ENCODE measurements at regions not wholly inside any gene's neighbourhood (a gene's known extent, or its start where the extent isn't known, plus 50 kb on each side); places are given as distances from the start of the nearest gene placed in this dataset.

DNA sequence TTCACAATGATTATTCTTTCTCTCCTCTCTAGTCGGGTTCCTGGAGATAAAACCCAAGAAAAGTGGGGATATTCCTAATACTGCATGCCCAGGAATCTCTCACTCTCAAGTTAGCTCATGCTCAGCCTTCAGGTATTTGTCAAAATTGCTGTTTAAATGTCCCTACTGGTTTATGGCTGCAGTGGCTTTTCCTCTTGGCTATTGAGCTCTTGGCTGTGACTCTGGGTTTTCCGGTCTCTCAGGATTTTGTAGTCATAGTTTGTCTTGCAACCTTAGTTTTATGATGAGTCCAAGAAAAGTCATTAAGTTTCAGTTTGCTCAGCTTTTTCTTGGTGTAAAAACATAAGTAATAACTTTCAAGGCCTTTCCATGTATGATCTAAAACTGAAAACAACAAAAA, 820.7 kb upstream of the HS6ST1 start:
- no peak overlapping the region for H3K27ac Mint-ChIP-seq
- H3K9me3 Mint-ChIP-seq: peaks cover 0 to 10% (median 0%) of the 10 kb centered on the region in 6 donors
- H3K36me3 Mint-ChIP-seq: no peaks in the 10 kb centered on the region
- DNase-seq: no peak
- no peak overlapping the region for H3K4me3 Mint-ChIP-seq
- H3K27me3 Mint-ChIP-seq (ENCODE audit: low read depth in 3 of 3): peaks cover 0 to 2% (median 0%) of the 10 kb centered on the region in 3 donors
- H3K4me1 Mint-ChIP-seq: no peaks in the 10 kb centered on the region

DNA sequence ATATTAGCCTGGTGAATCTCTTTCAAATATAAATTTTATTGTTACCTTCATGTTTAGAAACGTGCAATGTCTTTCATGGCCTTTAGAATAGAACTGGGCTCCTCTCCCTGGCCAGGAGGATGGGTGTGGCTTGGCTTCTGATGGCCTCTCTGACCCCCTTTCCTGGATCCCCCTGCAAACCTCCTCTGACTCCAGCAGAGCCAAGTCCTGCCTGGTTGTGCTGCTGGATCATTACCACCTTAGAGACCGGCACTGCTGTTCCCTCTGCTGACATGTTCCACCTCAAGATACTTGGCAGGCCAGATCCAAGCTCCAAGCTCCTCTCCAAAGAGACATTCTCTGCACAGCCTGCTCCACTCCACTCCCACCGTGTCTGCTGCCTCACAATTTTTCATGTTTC, 823.8 kb upstream of the HS6ST1 start:
- Mint-ChIP-seq H3K36me3 (no peaks in the 10 kb centered on the region), H3K4me3 (no peak overlapping the region), H3K4me1 (no peaks in the 10 kb centered on the region), H3K9me3 (peaks cover 0 to 10% (median 2%) of the 10 kb centered on the region in 6 donors), H3K27me3 (ENCODE audit: low read depth in 3 of 3) (peaks cover 0 to 4% (median 3%) of the 10 kb centered on the region in 3 donors), H3K27ac (no peak overlapping the region)
- no peak for DNase-seq

DNA sequence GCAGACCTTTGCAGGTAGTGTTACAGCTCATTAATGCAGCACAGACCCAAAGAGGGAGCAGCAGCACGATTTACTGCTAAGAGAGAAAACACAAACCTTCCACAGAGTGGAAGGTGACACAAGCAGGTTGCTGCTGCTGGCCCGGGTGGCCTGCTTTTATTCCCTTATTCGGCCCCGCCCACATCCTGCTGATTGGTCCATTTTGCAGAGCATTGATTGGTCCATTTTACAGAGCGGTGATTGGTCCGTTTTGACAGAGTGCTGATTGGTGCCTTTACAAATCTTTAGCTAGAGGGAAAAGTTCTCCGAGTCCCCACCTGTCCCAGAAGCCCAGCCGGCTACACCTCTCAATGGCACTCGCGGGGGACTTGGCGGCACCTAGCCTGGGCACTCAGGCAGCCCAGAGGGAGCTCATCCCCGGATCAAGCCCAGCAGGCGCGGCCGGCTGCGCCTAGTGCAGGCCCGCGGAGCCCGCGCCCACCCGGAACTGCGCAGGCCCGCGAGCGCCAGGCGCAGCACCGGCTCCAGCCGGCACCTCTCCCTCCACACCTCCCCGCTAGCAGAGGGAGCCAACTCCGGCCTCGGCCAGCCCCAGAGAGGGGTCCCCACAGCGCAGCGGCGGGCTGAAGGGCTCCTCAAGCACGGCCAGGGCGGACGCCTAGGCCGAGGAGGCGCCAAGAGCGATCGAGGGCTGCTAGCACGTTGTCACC, 825.6 kb upstream of the HS6ST1 start:
- H3K27me3 Mint-ChIP-seq (ENCODE audit: low read depth in 3 of 3): peaks cover 0 to 4% (median 3%) of the 10 kb centered on the region in 3 donors
- no peak for DNase-seq
- no peaks in the 10 kb centered on the region for H3K4me1 Mint-ChIP-seq
- no peak overlapping the region for H3K27ac Mint-ChIP-seq
- no peaks in the 10 kb centered on the region for H3K36me3 Mint-ChIP-seq
- no peak overlapping the region for H3K4me3 Mint-ChIP-seq
- H3K9me3 Mint-ChIP-seq: peaks cover 0 to 10% (median 2%) of the 10 kb centered on the region in 6 donors

DNA sequence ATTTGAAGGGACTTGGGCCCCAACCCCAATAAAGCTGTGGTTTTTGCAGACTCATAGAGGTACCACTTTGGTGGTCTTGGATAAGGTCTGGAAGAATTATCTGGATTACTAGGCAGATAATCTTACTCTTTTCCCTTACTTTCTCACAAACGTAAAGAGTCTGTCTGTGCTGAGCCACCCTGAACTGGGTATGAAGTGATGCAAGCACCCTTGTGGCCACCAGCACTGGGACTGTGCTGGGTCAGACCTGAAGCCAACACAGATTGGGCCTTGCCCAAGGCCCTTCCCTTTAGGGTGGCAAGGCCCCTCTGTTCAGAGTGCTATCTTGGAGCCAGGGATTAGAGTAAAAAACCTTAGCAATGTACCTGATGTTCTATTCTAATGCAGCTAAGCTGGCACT, 827.0 kb upstream of the RAB6C start:
- no peak for DNase-seq
- Mint-ChIP-seq H3K4me1 (no peaks in the 10 kb centered on the region), H3K9me3 (peaks cover 0 to 14% (median 7%) of the 10 kb centered on the region in 6 donors), H3K4me3 (no peak overlapping the region), H3K27me3 (ENCODE audit: low read depth in 3 of 3) (peaks cover 0 to 2% (median 0%) of the 10 kb centered on the region in 3 donors), H3K27ac (no peak overlapping the region), H3K36me3 (no peaks in the 10 kb centered on the region)

DNA sequence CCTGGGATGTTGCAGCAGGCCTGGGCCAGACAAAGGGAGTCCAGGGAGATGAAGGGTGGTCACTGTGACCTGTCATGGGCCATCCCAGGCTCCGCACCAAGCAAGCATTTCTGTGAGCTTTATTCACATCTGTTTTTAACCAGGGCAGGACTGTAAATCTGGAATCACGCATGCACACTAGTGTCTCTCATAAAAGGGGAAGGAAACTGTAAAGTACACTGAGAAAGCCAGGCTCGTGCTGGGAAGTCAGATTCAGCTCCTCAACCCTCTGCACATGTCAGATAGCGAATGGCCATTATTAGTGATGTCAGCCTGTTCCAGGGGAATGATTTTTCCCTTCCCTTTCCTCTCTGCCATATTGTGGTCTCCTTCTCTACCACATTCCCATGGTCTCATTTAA, 818.6 kb upstream of the RAB6C start:
- Mint-ChIP-seq H3K4me1 (no peaks in the 10 kb centered on the region), H3K4me3 (no peak overlapping the region), H3K9me3 (peaks cover 0 to 14% (median under 1%) of the 10 kb centered on the region in 6 donors), H3K27ac (no peak overlapping the region), H3K36me3 (no peaks in the 10 kb centered on the region), H3K27me3 (ENCODE audit: low read depth in 3 of 3) (peaks cover 0 to 3% (median 0%) of the 10 kb centered on the region in 3 donors)
- DNase-seq: no peak

DNA sequence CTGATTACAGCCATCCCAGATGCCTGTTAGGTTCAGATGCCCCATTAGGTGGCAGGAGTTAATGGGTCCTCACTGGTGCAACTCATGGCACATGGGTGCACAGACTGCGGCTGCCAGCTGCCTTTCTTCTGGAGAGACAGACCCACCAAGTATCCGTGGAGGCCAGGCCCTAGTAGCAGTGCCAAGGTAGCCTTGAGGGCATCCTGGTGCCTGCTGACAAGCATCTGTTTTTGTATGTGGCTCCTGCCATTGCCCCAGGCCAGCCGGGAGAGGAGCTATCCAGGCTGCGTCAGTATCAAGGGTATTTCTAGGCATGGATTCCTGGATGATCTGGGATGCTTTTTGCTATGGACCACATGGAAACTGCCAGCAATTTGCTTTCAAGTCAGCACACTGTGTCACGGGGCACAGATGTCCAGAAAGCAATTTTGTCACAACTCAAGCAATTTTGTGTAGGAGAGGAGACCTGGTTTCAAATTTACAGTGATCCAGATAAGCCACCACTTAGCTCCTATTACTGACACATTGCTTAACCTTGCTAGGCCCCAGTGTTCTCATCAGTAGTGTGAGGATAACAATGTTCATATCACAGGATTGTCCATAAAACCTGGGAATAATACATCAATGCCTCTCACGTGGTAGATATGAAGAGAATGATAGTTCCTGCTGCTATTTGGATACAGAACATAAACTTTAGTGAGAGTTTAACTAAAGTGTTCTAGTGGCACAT, 815.1 kb upstream of the RAB6C start:
- Mint-ChIP-seq H3K36me3 (no peaks in the 10 kb centered on the region), H3K4me3 (no peak overlapping the region), H3K27ac (no peak overlapping the region), H3K4me1 (no peaks in the 10 kb centered on the region), H3K9me3 (peaks cover 0 to 4% (median 0%) of the 10 kb centered on the region in 6 donors), H3K27me3 (ENCODE audit: low read depth in 3 of 3) (peaks cover 0 to 4% (median 0%) of the 10 kb centered on the region in 3 donors)
- DNase-seq: no peak

DNA sequence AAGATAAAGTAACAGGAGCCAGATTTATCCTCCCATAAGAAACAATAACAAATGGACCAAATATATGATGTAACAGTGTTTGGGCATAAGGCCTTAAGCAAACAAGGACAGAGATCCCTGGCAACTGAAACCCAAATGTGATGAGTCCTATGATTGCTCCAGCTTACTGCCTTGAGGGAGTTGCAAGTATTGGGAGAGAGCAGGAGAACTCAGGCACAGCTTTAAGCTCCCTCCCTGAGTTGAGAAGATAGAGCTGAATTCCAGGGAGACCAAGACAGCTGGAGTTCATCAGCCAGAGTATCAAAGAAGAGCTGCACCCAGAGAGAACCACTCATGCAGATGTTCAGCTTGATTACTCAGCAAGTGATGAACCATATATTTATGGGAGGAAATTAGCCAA, 814.5 kb upstream of the RAB6C start:
- H3K27ac Mint-ChIP-seq: no peak overlapping the region
- DNase-seq: no peak

DNA sequence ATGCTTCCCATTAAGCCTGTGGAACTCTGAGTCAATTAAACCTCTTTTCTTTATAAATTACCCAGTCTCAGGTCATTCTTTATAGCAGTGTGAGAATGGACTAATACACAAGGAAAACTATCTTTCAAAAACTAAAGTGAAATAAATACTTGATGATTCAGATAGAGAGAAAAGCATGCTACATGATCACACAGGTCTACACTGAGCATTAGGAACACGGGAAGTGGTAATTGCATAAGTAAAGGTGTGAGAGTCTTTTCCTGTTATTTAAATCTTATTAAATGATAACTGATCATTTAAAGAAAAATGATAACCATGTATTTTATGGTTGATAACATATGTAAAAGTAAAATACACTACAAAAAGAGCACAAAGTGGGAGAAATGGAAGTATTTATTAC, 812.0 kb upstream of the RAB6C start:
- DNase-seq: no peak
- H3K4me3 Mint-ChIP-seq: no peak overlapping the region
- no peak overlapping the region for H3K27ac Mint-ChIP-seq
- H3K27me3 Mint-ChIP-seq (ENCODE audit: low read depth in 3 of 3): peaks cover 0 to 5% (median 0%) of the 10 kb centered on the region in 3 donors
- H3K36me3 Mint-ChIP-seq: no peaks in the 10 kb centered on the region
- H3K4me1 Mint-ChIP-seq: no peaks in the 10 kb centered on the region
- H3K9me3 Mint-ChIP-seq: peaks cover 0 to 5% (median 0%) of the 10 kb centered on the region in 6 donors

More for the DNA sequence above, 814.5 kb upstream of the RAB6C start:
- Mint-ChIP-seq H3K4me3 (no peak overlapping the region), H3K27me3 (ENCODE audit: low read depth in 3 of 3) (peaks cover 0 to 6% (median 0%) of the 10 kb centered on the region in 3 donors), H3K36me3 (no peaks in the 10 kb centered on the region), H3K9me3 (peaks cover 0 to 5% (median 0%) of the 10 kb centered on the region in 6 donors), H3K4me1 (no peaks in the 10 kb centered on the region)

DNA sequence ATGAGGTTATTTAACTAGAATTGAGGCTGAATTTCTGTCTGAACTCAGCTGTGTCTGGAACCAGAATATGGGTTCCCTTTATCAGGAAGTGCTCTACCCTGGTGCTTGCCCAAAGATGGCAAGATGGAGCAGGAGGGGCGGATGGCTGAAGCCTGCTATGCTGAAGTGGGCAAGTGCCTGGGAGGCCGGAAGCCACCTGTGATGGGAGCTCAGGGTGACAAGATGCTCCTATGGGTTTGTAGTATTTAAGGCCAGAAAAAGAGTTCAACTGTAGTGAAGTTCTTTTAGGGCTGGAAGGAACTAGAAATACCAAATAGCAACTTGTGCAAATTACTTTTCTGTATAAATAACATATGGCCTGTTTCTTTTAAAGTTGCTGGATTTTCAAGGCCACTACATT, 808.9 kb upstream of the RAB6C start:
- Mint-ChIP-seq H3K27ac (no peak overlapping the region), H3K36me3 (no peaks in the 10 kb centered on the region), H3K9me3 (peaks cover 0 to 5% (median under 1%) of the 10 kb centered on the region in 6 donors), H3K4me1 (no peaks in the 10 kb centered on the region), H3K4me3 (no peak overlapping the region), H3K27me3 (ENCODE audit: low read depth in 3 of 3) (peaks cover 0 to 6% (median 0%) of the 10 kb centered on the region in 3 donors)
- no peak for DNase-seq

DNA sequence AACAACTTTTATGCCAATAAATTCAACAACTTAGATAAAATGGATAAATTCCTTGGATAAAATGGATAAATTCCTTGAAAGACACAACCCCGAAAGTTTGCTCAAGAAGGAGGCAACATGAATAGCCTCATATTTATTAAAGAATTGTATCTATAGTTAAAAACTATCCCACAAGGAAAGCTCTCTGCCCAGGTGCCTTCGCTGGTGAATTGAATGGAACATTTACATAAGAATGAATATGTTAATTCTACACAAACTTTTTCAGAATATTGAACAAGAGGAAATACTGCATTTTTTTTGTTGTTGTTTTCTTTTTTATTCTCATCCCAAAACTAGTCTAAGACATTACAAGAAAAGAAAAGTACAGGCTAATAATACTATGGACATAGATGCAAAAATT, 805.3 kb upstream of the RAB6C start:
- Mint-ChIP-seq H3K27me3 (ENCODE audit: low read depth in 3 of 3) (peaks cover 0 to 6% (median 0%) of the 10 kb centered on the region in 3 donors), H3K27ac (no peak overlapping the region), H3K4me3 (no peak overlapping the region)

DNA sequence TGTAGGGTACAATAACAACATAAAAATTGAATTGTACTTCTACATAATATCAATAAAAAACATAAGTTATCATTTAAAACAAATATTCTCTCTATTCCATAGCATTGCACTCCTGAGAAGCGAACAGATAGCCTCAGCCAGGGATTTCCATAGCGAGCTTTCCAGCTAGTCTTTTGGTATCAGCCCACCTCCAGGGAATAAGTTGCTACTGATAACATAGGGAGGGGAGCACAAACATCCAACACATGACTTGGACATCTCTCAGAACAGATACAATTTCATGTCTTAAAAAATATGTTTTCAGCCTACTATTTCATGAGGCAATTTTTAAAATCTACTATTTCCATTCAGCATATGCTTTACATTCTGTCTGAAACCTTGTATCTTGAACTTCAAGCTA, 804.4 kb upstream of the RAB6C start:
- Mint-ChIP-seq H3K27me3 (ENCODE audit: low read depth in 3 of 3) (peaks cover 0 to 3% (median 0%) of the 10 kb centered on the region in 3 donors), H3K9me3 (peaks cover 0 to 9% (median 2%) of the 10 kb centered on the region in 6 donors)
- DNase-seq: no peak

More for the DNA sequence above, 805.3 kb upstream of the RAB6C start:
- DNase-seq: no peak
- Mint-ChIP-seq H3K4me1 (no peaks in the 10 kb centered on the region), H3K36me3 (no peaks in the 10 kb centered on the region), H3K9me3 (peaks cover 0 to 7% (median 2%) of the 10 kb centered on the region in 6 donors)

DNA sequence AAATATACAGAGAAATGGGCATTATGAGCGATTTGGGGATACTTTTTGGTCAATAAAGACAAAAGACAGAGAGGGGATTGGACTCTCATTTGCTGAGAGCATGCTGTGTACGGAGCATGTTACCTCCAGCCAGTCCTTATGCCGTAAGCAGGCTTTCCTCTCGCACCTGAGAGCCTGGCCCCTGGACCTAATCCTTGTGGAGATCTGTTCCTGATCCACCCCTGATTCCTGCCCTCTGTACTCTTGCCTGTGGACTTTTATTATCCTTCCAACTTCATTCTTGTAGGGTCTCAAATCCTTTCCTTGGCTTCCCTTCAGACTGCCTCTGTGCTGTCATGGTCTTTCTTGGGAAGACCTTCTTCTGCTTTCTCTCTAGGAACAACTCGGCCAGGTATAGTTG, 803.1 kb upstream of the RAB6C start:
- H3K27ac Mint-ChIP-seq: no peak overlapping the region

More for the DNA sequence above, 804.4 kb upstream of the RAB6C start:
- Mint-ChIP-seq H3K4me1 (no peaks in the 10 kb centered on the region), H3K36me3 (no peaks in the 10 kb centered on the region), H3K27ac (no peak overlapping the region), H3K4me3 (no peak overlapping the region)

DNA sequence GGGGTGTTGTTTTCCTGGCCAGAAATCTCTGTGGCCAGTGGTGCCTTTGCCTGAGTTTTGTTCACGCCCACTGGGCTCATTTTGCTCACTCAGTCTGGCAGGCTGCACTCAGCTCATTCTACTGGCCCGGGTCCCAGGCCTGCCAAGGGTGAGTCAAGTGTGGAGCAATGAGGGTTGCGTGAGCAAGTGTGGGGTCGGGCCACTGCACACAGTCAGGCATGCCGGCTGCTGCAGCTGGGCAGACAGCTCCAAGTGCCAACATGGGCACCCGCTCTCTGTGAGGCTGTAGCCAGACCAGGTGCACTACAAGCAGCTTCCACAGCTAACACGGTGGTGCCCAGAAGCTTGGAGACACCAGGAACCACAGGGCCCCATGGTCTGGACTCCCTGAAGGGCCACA, 801.1 kb upstream of the RAB6C start:
- H3K27ac Mint-ChIP-seq: no peak overlapping the region
- DNase-seq: no peak
- H3K27me3 Mint-ChIP-seq (ENCODE audit: low read depth in 3 of 3): no peaks in the 10 kb centered on the region
- H3K9me3 Mint-ChIP-seq: peaks cover 0 to 11% (median 2%) of the 10 kb centered on the region in 6 donors
- H3K36me3 Mint-ChIP-seq: no peaks in the 10 kb centered on the region
- H3K4me1 Mint-ChIP-seq: no peaks in the 10 kb centered on the region
- H3K4me3 Mint-ChIP-seq: no peak overlapping the region

More for the DNA sequence above, 803.1 kb upstream of the RAB6C start:
- no peak for DNase-seq
- Mint-ChIP-seq H3K4me3 (no peak overlapping the region), H3K27me3 (ENCODE audit: low read depth in 3 of 3) (peaks cover 0 to 3% (median 0%) of the 10 kb centered on the region in 3 donors), H3K9me3 (peaks cover 0 to 11% (median 2%) of the 10 kb centered on the region in 6 donors), H3K36me3 (no peaks in the 10 kb centered on the region), H3K4me1 (no peaks in the 10 kb centered on the region)

DNA sequence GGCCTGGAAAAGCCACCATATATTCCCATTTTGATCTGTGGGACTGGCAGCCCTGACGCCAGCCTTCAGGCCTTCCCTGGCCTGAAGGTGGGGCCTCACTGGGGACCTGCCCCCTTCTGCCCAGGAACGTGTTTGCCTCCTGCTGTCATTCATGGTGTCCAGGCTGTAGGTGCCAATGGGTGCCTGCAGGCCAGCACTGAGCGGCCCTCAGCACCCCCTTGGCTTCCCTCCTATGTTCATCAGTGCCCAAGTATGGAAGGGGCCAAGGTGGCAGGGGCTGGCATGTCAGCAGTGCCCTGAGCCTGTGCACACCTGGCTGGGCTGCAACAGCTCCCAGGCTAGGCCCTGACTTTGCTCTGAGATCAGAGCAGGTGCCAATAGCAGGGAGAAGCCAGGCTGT, 800.3 kb upstream of the RAB6C start:
- H3K27ac Mint-ChIP-seq: no peak overlapping the region
- DNase-seq: no peak
- no peaks in the 10 kb centered on the region for H3K27me3 Mint-ChIP-seq (ENCODE audit: low read depth in 3 of 3)

More for the DNA sequence above, 800.3 kb upstream of the RAB6C start:
- H3K4me1 Mint-ChIP-seq: no peaks in the 10 kb centered on the region
- H3K9me3 Mint-ChIP-seq: peaks cover 0 to 11% (median 2%) of the 10 kb centered on the region in 6 donors
- H3K36me3 Mint-ChIP-seq: no peaks in the 10 kb centered on the region
- no peak overlapping the region for H3K4me3 Mint-ChIP-seq
